ENCODE measurements at regions not wholly inside any gene's neighbourhood (a gene's known extent, or its start where the extent isn't known, plus 50 kb on each side); places are given as distances from the start of the nearest gene placed in this dataset.

- DNase-seq: no peak
Observed at GRCh38 chr11:127678631-127679030, 678.1 kb upstream of the KIRREL3 start.

DNA sequence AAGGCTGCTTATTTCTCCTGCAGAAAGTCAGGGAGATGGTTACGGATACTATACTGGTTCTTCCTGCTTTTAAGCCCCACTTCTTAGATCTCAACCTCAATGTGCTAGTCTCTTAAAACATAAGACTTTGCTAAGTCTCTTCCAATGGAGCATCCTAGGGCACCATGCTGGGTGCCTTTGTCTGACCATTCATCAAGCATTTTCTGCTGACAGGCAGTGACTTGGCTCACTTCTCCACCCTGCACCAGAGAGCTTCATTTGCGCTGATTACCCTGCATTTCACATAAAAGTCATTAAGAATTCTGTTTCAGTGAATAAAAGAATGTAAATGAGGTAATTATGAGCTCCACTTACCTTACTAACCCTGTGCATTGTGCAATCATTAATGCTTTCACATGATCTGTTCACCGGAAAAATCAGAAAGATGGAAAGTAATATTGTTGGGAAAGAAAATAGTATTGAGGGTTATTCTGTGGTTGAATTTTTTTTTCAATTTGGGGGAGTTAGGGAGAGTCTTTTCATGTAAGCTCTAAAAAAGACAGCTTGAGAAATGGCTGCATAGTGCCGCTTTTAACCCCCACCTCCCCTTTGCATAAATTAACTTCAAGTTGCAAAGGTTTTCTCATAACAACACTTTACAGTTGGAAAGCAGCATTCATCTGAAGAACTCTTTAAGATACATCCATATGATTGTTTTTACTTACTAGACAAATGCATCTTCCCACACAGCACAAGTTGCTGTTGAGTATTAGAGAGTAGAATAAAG lies 677.3 kb upstream of the KIRREL3 start:
- DNase-seq: no peak

GRCh38 chr11:127675581-127675980 lies 675.0 kb upstream of the KIRREL3 start:
- peak; percentile 7 for DNase-seq

GRCh38 chr11:127674754-127675153 lies 674.2 kb upstream of the KIRREL3 start:
- DNase-seq: no peak

DNA sequence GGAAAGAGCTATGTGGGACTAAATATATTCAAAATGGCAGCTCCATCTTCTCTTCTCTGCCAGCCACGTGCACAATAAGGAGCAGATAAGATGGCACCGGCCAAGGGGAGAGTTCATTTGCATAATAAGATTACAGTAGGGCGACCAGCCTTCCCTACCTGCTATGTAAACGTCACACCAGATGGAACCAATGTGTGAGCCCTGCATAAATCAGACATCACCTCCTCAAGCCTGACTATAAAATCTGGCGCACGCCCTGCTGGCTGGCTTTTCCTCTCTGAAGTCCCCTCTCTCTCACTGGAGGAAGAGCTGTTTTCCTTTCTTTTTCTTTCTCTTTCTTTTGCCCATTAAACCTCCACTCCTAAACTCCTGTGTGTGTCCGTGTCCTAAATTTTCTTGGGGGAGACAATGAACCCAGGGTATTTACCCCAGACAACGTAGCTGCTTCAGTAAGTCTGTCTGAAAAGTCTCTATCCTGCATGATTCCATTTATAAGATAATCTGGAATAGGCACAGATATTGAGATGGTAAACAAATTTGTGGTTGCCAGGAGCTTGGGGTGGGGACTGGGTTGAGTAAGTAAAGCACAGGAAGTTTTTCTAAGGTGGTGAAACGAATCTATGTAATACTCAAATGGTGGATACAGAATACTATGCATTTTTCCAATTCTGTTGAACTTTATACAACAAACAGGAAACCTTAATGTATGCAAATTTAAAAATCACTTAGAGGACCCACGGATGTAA lies 670.0 kb upstream of the KIRREL3 start:
- no peak for DNase-seq

DNA sequence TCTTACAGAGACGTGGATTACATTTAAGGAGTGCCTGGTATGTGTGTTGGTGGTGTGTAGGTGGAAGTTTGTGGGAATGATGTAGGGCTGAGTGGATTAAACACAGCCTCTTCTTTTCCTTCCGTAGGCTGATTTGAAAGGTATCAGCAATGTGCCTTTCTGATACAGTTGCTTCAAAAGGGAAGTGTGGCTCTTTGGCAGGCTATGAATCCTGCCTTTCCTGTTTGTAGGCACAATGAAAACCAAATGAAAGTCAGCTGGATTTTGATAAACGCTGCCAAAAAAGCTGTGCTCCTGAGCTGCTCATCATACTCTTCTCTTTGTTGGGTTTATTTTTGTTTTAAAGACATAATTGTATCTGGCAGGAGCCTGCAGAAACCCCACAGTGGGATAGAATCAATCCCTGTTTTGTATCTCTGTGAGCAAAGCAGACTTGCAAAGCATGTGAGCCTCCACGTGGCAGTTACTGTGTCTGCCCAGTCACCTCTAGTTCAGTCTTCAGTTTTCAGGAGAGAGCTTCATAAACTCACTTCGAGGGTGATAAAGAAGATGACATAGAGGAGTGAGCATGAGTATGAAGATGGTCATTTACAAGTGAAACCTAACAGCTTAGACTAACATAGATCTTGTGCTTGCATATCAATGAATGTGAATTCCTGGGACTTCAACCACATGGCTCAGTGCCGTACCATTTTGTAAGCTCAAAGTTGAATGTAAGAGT lies 655.7 kb upstream of the KIRREL3 start:
- DNase-seq: peak; percentile 18

DNA sequence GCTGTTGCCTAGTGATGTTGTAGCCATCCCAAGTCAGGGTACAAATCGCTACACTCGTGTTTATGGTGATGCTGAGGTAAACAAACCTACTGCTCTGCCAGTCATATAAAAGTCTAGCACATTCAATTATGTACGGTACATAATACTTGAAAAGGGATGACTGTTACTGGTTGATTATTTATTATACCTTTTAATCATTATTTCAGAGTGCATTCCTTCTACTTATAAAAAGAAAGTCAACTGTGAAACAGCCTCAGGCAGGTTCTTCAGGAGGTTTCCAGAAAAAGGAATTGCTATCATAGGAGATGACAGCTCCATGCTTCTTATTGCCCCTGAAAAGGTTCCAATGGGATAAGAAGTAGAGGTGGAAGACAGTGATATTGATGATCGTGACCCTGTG lies 652.5 kb upstream of the KIRREL3 start:
- no peak for DNase-seq

DNA sequence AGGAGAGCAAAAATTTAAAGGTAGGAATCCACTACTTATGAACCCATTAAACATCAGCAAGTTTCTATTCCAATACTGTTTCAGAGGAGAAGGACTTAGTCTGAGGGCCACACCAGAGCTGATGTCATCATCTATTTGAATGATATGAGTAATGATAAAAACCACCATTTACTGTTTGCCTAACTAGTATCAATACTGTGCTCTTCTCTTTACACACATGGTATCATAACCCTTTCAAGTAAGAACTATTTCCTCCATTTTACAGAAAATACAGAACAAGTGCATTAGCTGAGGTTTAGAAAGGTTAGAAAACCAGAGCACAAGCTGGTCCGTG lies 651.3 kb upstream of the KIRREL3 start:
- no peak for DNase-seq

DNA sequence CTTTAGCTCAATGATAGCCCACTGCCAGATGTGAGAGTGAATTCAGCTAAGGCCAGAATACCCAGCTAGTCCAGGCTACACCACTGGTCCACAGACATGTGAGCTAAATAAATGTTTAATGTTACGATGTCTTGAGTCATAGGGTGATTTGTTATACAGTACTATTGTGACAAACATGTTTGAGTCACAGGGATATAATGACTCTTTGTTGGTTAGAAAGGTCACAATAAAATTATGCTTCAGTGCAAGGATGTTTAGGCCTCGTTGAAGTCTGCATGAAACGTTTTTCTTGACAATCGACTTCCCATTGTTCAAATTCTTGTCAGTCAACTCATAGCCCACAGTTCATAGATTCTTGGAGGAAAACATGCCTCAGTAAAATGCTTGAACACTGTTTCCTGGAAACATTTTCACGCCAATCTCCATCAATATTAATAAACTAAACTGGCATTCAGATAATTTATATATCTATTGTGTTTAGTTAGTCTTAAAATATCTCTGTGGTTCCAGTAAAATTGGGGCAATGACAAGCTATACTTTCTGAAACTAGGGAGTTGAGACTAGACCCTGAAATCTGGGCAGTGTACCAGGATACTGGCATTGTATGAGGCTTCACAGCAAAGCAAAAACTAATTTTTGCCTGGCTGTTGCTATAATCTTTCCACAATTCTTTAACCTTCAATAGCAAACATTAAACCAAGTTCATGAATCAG lies 650.8 kb upstream of the KIRREL3 start:
- DNase-seq: peak; percentile 88

DNA sequence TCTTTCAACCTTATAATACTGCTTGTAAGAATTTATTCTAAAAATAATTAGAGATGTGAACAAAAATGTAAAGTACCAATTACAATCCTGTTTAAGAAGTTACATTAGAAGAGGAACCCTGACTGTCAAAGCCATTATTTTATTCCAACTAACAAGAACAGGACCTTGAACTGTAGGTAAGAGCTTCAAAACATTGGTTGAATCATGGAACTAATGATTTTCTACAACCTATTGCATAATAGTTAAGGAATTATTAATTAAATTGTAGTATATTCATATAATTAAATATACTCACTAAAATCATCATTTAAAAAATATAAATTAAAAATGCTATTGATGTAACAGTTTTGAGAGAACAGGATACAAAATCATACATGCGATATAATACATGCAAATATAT lies 649.4 kb upstream of the KIRREL3 start:
- DNase-seq: no peak

DNA sequence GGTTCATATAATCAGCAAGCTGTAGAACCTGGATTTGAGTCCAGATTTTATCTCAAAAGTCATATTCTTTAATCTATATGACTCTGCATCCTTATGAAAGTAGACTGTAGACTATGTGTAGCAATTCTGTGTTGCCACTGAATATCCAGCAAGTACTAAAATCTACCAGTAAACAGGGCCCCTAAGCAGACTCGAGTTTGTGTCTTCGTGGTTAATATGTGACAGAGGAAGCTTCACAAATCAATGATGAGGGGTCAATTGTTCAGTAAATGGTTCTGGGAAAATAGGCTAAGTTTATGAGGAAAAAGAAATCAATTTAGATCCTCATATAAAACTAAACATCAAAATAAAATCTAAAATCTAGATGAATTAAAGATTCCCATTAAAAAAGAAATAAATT lies 648.5 kb upstream of the KIRREL3 start:
- no peak for DNase-seq

DNA sequence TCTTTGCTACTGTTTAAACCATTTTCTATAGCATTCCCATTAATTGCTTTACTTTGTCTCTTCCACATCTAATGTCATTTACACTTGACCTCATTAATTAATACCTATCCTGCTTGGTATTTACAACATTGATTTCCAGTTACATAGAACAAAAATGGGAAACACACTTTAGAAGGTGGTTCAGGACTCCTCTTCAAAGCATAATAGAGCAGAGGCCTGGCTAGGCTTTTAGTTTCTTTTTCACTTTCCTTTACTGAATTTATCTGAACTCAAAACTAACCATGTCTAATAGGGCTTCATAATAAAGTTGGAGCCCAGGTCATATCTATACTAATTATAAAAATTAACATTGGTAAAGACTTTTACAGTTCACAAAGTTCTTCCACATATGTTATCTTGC lies 648.0 kb upstream of the KIRREL3 start:
- DNase-seq: no peak

DNA sequence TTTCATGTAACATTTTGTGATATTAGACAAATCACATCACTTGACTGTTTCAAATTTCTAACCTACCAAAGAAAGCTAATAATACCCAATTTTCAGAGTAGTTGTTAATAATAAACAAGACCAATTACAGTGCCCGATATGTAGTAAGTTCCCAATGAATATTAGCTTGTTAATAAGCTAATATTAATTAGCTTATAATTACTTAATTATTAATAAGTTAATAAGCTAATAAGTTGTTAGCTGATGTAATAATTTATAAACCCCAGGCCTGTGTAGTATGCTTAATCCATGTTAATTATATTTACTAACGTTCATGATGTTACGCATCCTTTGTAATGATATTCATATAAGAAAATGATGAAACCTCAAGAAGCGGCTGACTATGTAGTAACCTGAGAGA lies 643.8 kb upstream of the KIRREL3 start:
- no peak for DNase-seq

GRCh38 chr11:127643268-127644058 lies 642.9 kb upstream of the KIRREL3 start:
- DNase-seq: no peak

DNA sequence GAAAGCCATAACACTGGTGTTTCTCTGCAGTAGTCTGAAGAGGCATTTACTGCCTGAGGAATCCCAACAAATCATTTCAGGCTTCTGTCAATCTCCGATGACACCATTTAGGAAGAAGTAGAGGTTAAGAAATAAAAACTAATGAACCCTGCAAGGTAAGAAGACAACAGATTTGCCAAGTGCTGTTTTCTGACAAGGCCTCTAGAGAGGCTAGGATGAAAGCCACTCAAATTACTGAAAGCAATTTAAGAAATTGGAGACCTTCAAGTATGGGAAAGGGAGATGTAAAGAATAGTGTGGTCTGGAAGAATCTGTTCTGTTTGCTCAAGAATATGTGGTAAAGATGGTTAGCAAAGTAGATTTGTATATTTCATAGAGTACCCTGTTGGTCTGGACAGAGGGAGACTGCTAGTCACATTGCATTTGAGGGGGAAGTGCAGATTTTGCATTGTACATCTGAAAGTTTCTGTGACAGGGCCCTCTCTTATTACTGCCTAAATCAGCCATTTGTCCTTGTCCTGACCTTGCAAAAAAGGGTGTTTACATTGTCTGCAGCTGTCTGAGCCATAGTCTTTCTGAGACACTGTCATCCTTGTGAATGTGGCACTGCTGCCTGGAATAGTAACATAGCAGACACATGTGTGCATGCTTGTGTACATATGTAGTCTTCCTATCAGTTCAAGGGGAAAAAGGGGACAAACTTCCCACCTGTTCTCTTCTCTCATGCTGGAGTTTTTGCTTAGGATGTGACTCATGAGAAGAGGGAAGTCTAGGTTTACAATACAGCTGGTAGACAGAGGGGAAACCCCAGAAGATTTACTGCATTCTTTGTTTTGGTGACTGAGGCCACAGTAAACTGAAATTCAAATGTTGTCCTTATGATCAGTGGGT lies 640.2 kb upstream of the KIRREL3 start:
- no peak for DNase-seq

- DNase-seq: no peak
Observed at GRCh38 chr11:127639916-127640315, 639.3 kb upstream of the KIRREL3 start.

DNA sequence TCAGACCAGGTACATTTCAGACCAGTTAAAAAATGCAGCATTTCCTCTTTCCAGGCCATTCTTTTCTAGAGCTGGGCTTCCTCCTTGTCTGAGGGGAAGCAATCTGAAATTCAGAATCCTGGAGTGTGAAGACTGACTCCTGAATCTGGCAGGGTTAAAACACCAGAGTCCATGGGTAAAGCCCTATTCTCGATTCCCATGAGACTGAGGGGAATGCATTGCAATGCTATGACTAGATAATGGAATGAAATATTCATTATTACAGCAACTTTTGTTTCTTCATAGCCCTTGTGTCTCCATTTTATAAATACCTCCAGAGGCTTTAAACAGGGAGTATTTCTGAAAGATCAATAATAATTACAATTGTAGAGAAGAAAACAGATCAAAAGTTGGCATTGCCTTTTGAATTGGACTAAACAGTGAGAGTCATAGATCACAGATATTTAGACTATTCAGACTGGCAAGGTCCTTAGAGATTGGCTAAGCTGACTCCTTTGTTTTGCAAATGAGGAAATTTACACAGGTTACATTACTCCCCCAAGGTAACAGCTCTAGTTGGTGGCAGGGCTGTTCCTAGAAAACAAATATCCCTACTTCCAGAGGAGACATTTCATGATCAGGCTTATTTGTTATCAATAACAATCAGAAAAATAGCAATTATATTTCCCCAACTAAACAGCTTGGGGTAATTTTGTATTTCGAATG lies 632.6 kb upstream of the KIRREL3 start:
- peak; percentile 61 for DNase-seq

DNA sequence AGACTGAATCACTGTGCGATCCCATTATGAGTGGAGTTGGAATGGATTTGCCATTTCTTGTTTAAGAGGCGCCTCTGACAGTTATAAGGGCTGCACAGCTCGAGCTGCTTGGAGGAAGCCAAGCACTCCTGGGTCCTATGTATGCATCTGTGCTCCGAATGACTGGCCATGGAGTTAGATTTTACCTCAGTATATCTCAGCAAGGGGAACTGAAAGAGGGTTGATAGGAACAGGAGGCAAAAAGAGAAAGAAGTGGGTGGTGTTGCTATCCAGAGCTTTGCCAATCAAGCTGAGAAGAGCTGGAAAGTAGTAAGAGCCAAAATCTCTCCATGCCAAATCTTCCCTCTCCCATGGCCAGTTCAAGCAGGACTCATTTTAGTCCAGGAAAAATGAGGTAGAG lies 632.0 kb upstream of the KIRREL3 start:
- DNase-seq: no peak

DNA sequence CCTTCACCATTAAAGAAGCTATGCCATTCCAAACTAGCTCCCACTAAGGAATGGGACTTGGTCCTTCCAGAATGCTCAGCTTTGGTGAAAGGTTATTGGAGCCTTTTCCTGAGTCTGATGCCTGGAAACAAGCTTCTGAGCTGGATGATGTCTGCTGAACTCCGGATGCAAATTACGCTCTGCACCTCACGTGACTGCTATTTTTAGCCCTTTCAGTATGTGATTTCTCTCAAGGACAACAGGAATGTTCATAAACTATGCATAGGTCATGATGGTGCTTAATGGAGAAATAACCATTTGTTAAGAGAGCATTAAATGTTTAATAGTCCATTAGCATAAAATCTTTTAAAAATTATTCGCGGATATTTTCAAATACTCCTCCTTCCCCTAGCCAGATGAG lies 631.4 kb upstream of the KIRREL3 start:
- no peak for DNase-seq

DNA sequence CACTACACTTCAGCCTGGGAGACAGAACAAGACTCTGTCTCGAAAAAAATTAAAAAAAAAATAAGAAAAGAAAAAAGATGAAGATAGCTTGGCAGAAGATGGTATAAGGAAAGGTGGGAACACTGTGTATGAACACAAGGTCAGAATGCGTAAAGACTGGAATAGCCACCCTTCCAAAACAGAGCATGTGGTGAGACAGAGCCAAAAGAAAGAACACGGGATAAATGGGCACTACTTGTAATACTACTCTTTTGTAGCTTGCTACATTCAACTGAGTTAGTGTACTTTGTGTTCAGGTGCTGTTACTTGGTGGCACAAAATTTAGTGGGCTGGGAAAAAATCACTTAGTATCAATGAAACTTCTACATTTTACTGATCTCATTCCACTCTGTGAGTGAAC lies 628.6 kb upstream of the KIRREL3 start:
- no peak for DNase-seq

DNA sequence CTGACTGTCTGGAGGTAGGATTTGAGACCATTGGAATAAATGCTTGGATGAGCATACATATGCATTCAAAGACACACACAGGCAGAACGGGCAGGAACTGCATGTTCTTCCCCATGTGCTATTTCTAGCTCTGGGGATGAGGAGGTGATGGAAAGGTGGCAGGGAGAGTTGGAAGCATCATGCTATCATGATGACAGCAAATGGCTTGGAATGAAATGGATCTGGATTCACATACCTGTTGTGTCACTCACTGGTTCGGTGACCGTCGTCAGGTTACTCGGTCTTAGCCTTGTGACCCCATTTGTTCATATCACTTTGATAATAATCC lies 627.9 kb upstream of the KIRREL3 start:
- no peak for DNase-seq
